Heart left ventricle (tissue), 13 donors: ENCODE measurements at regions not wholly inside any gene's neighbourhood (a gene's known extent, or its start where the extent isn't known, plus 50 kb on each side); places are given as distances from the start of the nearest gene placed in this dataset.

ENCODE experiments used
- POLR2A ChIP-seq, 2 donors: fragments of 450-650 bp; IDR thresholded peaks; one replicate each; pipeline ENCODE4 v1.6.1; 2017; ENCODE audit warnings: antibody characterized with exemption in 2 of 2, mild to moderate bottlenecking in 2 of 2, moderate library complexity in 2 of 2
- TF ChIP-seq, protein P1 (sequence below), 12 donors: fragments of 200-600 bp; sonication (generic) in 4 of 12; IDR thresholded peaks; one replicate each; pipeline versions ENCODE4 v1.5.0 to v1.8.0; 2018 to 2022; ENCODE audit warnings: antibody characterized with exemption in 12 of 12, mild to moderate bottlenecking in 5 of 12
- donor health status: ischemic (EF 13 %, LVEDD 7.1; RV severe dilation, severe dysfunction).
- donor health status: DM: no; HTN: yes; CAD: no.
- donor health status: DM: no; HTN: no; CAD: no.
- donor health status: ischemic (EF 25% LVEDD 6.9; RV normal size, moderate dysfunction).
- donor health status: ischemic (EF 25% LVEDD 5.7; RV mildly dilated, moderate dysfunction).
- donor health status: ischemic (EF 35%, LVEDD 5.7; RV mildly dilated, moderate dysfunction).
- donor health status: nonischemic (EF 11% LVEDD 7.7; RV severe dilation, severe dysfunction).
- donor health status: DM: yes; HTN: yes; CAD: no.
- donor health status: PGD.
- donor health status: ischemic (EF 29% LVEDD 5.4; RV normal size, mild dysfunction).
- donor health status: nonischemic (EF 23%, LVEDD 6.1; RV moderate dilation, normal function).

- TF ChIP-seq POLR2A (IDR thresholded peaks at IDR 0.05) = no peak
- TF ChIP-seq, protein P1, sequence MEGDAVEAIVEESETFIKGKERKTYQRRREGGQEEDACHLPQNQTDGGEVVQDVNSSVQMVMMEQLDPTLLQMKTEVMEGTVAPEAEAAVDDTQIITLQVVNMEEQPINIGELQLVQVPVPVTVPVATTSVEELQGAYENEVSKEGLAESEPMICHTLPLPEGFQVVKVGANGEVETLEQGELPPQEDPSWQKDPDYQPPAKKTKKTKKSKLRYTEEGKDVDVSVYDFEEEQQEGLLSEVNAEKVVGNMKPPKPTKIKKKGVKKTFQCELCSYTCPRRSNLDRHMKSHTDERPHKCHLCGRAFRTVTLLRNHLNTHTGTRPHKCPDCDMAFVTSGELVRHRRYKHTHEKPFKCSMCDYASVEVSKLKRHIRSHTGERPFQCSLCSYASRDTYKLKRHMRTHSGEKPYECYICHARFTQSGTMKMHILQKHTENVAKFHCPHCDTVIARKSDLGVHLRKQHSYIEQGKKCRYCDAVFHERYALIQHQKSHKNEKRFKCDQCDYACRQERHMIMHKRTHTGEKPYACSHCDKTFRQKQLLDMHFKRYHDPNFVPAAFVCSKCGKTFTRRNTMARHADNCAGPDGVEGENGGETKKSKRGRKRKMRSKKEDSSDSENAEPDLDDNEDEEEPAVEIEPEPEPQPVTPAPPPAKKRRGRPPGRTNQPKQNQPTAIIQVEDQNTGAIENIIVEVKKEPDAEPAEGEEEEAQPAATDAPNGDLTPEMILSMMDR (IDR thresholded peaks at IDR 0.05) = no peak
These were observed 79.2 kb downstream of the ASCL1 start for GRCh38 chr12:103036581-103037214.
